Heart left ventricle (tissue), 16 donors: ENCODE measurements at regions not wholly inside any gene's neighbourhood (a gene's known extent, or its start where the extent isn't known, plus 50 kb on each side); places are given as distances from the start of the nearest gene placed in this dataset.

Experiments
- ATAC-seq, 4 donors: fragments of 200-7000 bp; cut with Tn5 transposase; one replicate each; pipeline ENCODE4 v1.9.1; 2020 to 2022; ENCODE audit warnings: moderate library complexity in 4 of 4, mild to moderate bottlenecking in 3 of 4, moderate number of reproducible peaks in 1 of 4
- DNase-seq, 5 donors: peaks; one replicate each; pipeline ENCODE4 v3.0.0-alpha.2; 2020
- H3K27ac ChIP-seq, 12 donors: fragments of 200-600 bp; sonication (generic) in 4 of 12; one replicate each; pipeline versions ENCODE4 v1.5.0 to v1.8.0; 2016 to 2022; ENCODE audit warnings: mild to moderate bottlenecking in 2 of 12
- H3K27me3 ChIP-seq, 9 donors: fragments of 200-600 bp; sonication (generic) in 2 of 9; one replicate each; pipeline versions ENCODE4 v1.5.1 to v1.8.0; 2016 to 2022; ENCODE audit warnings: mild to moderate bottlenecking in 3 of 9
- H3K36me3 ChIP-seq, 9 donors: fragments of 200-600 bp; sonication (generic) in 2 of 9; one replicate each; pipeline versions ENCODE4 v1.5.0 to v1.8.0; 2018 to 2022; ENCODE audit warnings: mild to moderate bottlenecking in 2 of 9
- H3K4me1 ChIP-seq, 12 donors: fragments of 200-600 bp; sonication (generic) in 4 of 12; one replicate each; pipeline versions ENCODE4 v1.5.0 to v1.8.0; 2016 to 2022; ENCODE audit warnings: mild to moderate bottlenecking in 3 of 12
- H3K4me3 ChIP-seq, 12 donors: fragments of 200-600 bp; sonication (generic) in 4 of 12; one replicate each; pipeline versions ENCODE4 v1.5.0 to v1.8.0; 2017 to 2022; ENCODE audit warnings: mild to moderate bottlenecking in 9 of 12, moderate library complexity in 4 of 12
- H3K9me3 ChIP-seq, 12 donors: fragments of 200-600 bp; sonication (generic) in 4 of 12; one replicate each; pipeline versions ENCODE4 v1.5.0 to v1.8.0; 2016 to 2022; ENCODE audit warnings: mild to moderate bottlenecking in 1 of 12
- POLR2A ChIP-seq, 2 donors: fragments of 450-650 bp; IDR thresholded peaks; one replicate each; pipeline ENCODE4 v1.6.1; 2017; ENCODE audit warnings: antibody characterized with exemption in 2 of 2, mild to moderate bottlenecking in 2 of 2, moderate library complexity in 2 of 2
- WGBS, 4 donors: extraction: QIAGEN DNeasy Blood & Tissue Kit in 2 of 4; methylation state at CpG; one replicate each; pipeline versions ENCODE4 v1.1.5 to v1.1.7; 2013 to 2018; 5-methylcytosine and 5-hydroxymethylcytosine counted together
- intact Hi-C, 10 donors: fragments of 100-400 bp; cut with DNase I; formaldehyde crosslinking; loops; one replicate each; pipeline versions ENCODE4 v1.11.1 to v1.14.2; 2022
- TF ChIP-seq, protein P1 (sequence below), 12 donors: fragments of 200-600 bp; sonication (generic) in 4 of 12; IDR thresholded peaks; one replicate each; pipeline versions ENCODE4 v1.5.0 to v1.8.0; 2018 to 2022; ENCODE audit warnings: antibody characterized with exemption in 12 of 12, mild to moderate bottlenecking in 5 of 12
- donor health status: ischemic (EF 13 %, LVEDD 7.1; RV severe dilation, severe dysfunction).
- donor health status: healthy with polysubstance abuse.
- donor health status: DM: no; HTN: yes; CAD: no.
- donor health status: DM: no; HTN: no; CAD: no.
- donor health status: ischemic (EF 25% LVEDD 6.9; RV normal size, moderate dysfunction).
- donor health status: ischemic (EF 25% LVEDD 5.7; RV mildly dilated, moderate dysfunction).
- donor health status: healthy.
- donor health status: DM: yes; HTN: yes; CAD: no.
- donor health status: ischemic (EF 35%, LVEDD 5.7; RV mildly dilated, moderate dysfunction).
- donor health status: nonischemic (EF 11% LVEDD 7.7; RV severe dilation, severe dysfunction).
- donor health status: DM: yes; HTN: yes; CAD: no.
- donor health status: PGD.
- donor health status: ischemic (EF 29% LVEDD 5.4; RV normal size, mild dysfunction).
- donor health status: nonischemic (EF 23%, LVEDD 6.1; RV moderate dilation, normal function).

DNA sequence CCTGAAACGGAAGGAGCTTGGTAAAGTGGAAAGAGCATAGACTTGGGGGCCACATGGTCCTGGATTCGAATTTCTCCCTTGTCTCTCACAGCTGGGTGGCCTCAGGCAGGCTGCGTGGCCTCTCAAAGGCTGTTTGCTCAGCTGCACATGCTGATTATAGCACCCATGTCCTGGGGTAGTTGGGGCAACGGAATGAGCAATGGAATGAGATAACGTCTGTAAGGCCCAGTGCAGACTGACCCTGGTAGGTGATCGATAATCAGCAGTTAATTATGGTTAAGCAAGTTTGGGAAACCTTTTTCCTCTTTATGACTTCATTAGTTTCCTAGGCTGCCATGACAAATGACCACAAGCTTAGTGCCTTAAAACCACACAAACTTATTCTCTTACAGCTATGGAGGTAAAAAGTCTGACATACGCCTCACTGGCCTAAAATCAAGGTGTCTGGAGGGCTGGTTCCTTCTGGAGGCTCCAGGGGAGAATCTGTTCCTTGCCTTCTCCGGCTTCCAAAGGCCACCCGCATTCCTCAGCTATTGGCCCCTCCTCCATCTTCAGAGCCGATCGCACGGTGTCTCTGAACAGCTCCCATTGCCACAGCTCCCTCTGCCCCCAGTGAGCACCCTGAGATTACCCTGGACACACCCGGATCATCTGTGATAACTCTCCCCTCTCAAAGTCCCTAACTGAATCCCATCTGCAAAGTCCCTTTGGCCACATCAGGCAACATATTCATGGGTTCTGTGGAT, 294.9 kb upstream of the FOXF1 start:
- no peak for ATAC-seq
- TF ChIP-seq POLR2A (IDR thresholded peaks at IDR 0.05), result no peak
- TF ChIP-seq, protein P1, sequence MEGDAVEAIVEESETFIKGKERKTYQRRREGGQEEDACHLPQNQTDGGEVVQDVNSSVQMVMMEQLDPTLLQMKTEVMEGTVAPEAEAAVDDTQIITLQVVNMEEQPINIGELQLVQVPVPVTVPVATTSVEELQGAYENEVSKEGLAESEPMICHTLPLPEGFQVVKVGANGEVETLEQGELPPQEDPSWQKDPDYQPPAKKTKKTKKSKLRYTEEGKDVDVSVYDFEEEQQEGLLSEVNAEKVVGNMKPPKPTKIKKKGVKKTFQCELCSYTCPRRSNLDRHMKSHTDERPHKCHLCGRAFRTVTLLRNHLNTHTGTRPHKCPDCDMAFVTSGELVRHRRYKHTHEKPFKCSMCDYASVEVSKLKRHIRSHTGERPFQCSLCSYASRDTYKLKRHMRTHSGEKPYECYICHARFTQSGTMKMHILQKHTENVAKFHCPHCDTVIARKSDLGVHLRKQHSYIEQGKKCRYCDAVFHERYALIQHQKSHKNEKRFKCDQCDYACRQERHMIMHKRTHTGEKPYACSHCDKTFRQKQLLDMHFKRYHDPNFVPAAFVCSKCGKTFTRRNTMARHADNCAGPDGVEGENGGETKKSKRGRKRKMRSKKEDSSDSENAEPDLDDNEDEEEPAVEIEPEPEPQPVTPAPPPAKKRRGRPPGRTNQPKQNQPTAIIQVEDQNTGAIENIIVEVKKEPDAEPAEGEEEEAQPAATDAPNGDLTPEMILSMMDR (IDR thresholded peaks at IDR 0.05), result no peak
- Histone ChIP-seq H3K27me3 (peaks cover 0 to 20% (median 2%) of the 10 kb centered on the region in 9 donors), H3K36me3 (no peaks in the 10 kb centered on the region), H3K4me1 (peaks cover 0 to 15% (median 4%) of the 10 kb centered on the region in 12 donors), H3K27ac (peak overlapping the region in 5 of 12 donors; percentile 9 to 64 (median 32)), H3K9me3 (peaks cover 0 to 4% (median 0%) of the 10 kb centered on the region in 12 donors), H3K4me3 (no peak overlapping the region)
- WGBS, 4 donors, result 83 to 87% (median 85%) methylated on average over 13 of the region's 13 CpGs
- intact Hi-C loops, result no loop called here
- no peak for DNase-seq

DNA sequence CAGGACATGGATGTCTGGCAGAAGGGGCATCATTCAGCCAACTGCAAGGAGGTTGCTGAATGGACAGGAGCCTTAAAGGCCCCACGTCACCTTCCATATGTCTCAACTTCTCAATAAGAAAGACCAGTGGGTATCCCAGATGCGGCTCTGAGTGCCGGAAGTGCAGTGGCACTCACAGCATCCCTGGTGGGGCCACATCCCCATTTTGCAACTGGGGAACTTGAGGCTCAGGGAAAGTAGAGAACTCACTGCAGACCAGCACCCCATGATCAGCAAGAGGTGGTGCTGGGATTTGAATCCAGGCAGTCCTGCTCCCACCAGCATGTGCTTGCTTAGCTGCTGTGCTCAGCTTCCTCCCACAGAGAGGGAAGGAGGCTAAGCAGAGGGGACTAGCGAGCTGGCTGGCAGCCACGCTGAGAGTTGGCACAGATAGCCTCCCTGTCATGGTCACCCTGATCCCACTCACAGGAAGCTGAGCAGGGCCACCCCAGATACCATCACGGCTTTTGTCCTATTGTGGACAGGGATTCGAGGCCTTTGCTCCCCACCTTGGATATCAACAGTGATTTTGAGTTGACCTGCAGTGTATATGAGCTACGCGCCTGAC, 294.2 kb upstream of the FOXF1 start:
- no peak for DNase-seq
- Histone ChIP-seq H3K27me3 (peaks cover 0 to 25% (median 2%) of the 10 kb centered on the region in 9 donors), H3K36me3 (no peaks in the 10 kb centered on the region), H3K9me3 (peaks cover 0 to 4% (median 0%) of the 10 kb centered on the region in 12 donors), H3K4me1 (peaks cover 0 to 15% (median 4%) of the 10 kb centered on the region in 12 donors), H3K4me3 (no peak overlapping the region), H3K27ac (no peak overlapping the region)
- no peak for ATAC-seq
- intact Hi-C loops, result no loop called here
- WGBS, 4 donors, result 64 to 81% (median 69%) methylated on average over 6 to 9 of the region's 9 CpGs
- no peak for TF ChIP-seq POLR2A (IDR thresholded peaks at IDR 0.05)
- TF ChIP-seq, protein P1 (IDR thresholded peaks at IDR 0.05), result no peak

DNA sequence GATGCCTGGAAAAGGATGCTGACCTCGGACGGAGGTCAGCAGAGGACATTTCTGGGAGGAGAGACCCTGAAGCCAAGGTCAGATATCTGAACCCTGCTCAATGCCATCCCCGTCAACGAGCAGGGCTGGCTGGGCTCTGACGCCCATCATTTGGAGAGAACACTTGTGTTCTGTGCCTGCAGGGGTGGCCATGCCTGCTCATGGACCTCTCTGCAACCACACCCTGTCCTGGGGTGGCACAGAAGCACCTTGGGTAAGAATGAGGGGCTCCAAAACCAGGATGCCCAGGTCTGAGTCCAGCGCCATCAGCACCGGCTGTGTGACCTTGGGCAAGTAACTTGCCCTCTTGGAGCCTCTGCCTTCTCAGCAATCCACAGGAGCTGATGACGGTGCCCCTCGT, 293.7 kb upstream of the FOXF1 start:
- no peak overlapping the region for H3K27ac ChIP-seq
- intact Hi-C loops, result no loop called here
- ATAC-seq, result no peak
- DNase-seq, result no peak
- TF ChIP-seq, protein P1 (IDR thresholded peaks at IDR 0.05), result no peak
- no peak for TF ChIP-seq POLR2A (IDR thresholded peaks at IDR 0.05)
- no peaks in the 10 kb centered on the region for H3K36me3 ChIP-seq
- peaks cover 0 to 15% (median 4%) of the 10 kb centered on the region in 12 donors for H3K4me1 ChIP-seq
- 82 to 89% (median 87%) methylated on average over 6 to 9 of the region's 9 CpGs for whole genome bisulfite sequencing, 4 donors
- peaks cover 0 to 30% (median 6%) of the 10 kb centered on the region in 9 donors for H3K27me3 ChIP-seq
- peaks cover 0 to 3% (median 0%) of the 10 kb centered on the region in 12 donors for H3K9me3 ChIP-seq
- no peak overlapping the region for H3K4me3 ChIP-seq
